Peyer's patch (tissue), 4 donors: ENCODE measurements at regions not wholly inside any gene's neighbourhood (a gene's known extent, or its start where the extent isn't known, plus 50 kb on each side); places are given as distances from the start of the nearest gene placed in this dataset.

Source experiments
- POLR2A ChIP-seq, 2 donors: fragments of 450-650 bp; IDR thresholded peaks; one replicate each; pipeline ENCODE4 v1.5.1; 2017; ENCODE audit warnings: antibody characterized with exemption in 2 of 2, mild to moderate bottlenecking in 2 of 2, moderate library complexity in 2 of 2
- TF ChIP-seq, protein P1 (sequence below), 6 experiments: fragments of 450-650 bp in 4 of 6; fragments of 200-600 bp in 2 of 6; sonication (generic) in 1 of 6; IDR thresholded peaks; one replicate each; pipeline ENCODE4 v1.5.1; 2017 to 2019; ENCODE audit warnings: antibody characterized with exemption in 6 of 6, mild to moderate bottlenecking in 3 of 6, moderate library complexity in 1 of 6

DNA sequence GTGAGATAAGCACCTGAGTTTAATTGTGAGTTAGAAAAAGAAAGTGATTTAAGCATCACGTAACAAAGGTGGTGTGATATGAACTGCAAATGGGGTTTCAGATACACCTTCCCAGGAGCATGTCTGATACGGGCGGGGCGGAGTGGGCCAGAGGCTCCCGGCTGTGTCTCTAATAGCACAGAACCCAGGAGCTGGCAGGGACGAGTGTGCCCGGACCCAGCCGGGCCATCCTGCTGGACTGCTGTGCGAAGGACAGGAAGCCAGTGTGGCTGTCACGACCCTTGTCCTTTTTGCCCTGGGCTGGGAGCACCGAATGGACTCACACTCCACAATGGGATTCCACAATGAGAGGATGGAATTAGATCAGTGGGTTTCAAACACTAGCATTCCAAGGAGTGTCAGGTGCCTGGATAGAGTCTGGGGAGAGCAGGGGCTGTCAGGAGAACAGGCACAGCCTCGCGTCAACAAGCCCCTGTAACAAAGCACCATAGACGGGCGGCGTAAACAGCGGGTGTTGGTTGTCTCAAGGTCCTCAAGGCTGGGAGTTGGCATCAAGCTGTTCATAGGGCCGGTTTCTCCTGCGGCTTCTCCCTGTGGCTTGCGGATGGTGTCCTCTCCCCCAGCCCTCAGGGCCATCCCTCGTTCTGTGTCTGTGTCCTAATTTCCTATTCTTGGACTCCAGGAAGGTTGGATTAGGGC is 242.6 kb upstream of the PITRM1 start:
- no peak for TF ChIP-seq POLR2A (IDR thresholded peaks at IDR 0.05)
- TF ChIP-seq, protein P1, sequence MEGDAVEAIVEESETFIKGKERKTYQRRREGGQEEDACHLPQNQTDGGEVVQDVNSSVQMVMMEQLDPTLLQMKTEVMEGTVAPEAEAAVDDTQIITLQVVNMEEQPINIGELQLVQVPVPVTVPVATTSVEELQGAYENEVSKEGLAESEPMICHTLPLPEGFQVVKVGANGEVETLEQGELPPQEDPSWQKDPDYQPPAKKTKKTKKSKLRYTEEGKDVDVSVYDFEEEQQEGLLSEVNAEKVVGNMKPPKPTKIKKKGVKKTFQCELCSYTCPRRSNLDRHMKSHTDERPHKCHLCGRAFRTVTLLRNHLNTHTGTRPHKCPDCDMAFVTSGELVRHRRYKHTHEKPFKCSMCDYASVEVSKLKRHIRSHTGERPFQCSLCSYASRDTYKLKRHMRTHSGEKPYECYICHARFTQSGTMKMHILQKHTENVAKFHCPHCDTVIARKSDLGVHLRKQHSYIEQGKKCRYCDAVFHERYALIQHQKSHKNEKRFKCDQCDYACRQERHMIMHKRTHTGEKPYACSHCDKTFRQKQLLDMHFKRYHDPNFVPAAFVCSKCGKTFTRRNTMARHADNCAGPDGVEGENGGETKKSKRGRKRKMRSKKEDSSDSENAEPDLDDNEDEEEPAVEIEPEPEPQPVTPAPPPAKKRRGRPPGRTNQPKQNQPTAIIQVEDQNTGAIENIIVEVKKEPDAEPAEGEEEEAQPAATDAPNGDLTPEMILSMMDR (IDR thresholded peaks at IDR 0.05): no peak
